Pulmonary artery endothelial cell (primary cell): ENCODE measurements at regions not wholly inside any gene's neighbourhood (a gene's known extent, or its start where the extent isn't known, plus 50 kb on each side); places are given as distances from the start of the nearest gene placed in this dataset.

Experiments
- DNase-seq: peaks from one replicate; pipeline ENCODE4 v3.0.0-alpha.2; 2011; ENCODE audit warnings: low read depth, low spot score

DNA sequence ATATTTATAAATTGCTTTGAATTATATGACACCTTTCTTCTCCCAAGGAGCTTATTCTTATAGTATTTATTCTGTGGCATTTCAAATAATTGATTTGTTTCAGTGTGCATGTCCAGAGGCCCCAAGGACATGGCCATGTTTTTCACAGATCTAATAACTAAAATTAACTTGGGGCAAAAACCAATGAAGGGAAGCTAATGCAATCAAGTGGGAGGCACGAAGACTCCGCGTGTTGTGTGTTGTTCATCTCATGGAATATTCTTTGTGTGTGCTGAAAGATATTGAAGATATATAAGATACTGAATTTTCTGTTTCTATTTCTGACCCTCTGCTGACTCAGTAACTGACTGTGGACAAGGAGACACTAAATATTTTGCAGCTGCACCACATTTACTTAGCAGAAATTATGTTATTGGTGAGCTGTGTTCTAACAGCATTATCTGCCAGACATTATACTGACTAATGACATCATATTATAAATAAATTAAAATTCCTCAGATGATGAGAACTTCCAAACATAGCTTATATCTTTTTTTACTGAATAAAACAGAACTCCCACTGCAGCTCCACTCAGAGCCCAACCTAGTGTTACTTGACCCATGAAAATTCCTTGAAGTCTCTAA lies 519.3 kb upstream of the CXADR start:
- DNase-seq, result no peak

DNA sequence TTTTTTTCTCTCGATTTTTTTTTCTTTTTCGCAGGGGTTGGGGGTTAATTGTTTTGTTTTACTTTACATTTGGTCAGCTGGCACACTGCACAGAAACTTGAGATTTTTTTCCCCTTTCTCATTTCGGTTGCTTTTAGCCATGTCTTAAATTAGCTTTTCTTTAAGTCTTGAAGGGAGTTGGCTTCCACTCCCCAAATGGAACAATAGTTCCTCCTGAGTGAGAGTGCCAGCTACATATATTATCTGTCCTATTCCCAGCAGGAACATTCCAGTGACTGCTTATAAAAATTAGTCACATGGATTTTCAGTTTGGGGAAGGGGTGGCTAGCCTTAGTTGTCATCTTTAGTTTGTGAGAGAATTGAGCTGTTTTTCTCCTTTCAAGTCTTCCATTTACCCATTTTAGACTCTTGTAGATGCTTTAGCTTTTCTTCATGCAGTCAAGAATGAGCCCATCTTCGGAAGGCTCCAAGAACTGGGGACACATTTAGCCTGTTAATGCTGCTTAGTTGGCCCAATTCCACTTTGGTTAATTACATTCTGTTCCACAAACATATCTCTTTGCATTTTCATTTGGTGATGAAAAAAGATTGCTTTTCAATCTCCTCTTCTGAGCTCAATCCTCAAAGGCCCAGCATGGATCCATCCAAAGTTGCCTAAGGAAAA lies 510.1 kb upstream of the CXADR start:
- no peak for DNase-seq

DNA sequence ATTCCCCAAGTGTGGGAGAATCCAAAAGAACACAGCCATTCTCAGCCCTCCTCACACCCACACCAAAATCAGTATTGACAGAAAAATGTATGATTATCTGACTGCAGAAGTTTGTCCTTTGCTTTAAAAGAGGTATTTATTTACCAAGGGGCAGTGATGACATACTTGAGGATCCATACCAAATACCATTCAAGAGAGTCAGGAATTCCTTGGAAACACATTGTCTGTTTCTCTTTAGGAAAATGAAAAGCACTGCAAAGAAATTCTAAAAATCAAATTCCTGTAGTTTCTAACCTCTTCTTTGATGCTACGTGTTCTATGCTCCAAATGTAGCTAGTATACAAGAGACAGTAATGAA lies 509.6 kb upstream of the CXADR start:
- DNase-seq, result no peak

DNA sequence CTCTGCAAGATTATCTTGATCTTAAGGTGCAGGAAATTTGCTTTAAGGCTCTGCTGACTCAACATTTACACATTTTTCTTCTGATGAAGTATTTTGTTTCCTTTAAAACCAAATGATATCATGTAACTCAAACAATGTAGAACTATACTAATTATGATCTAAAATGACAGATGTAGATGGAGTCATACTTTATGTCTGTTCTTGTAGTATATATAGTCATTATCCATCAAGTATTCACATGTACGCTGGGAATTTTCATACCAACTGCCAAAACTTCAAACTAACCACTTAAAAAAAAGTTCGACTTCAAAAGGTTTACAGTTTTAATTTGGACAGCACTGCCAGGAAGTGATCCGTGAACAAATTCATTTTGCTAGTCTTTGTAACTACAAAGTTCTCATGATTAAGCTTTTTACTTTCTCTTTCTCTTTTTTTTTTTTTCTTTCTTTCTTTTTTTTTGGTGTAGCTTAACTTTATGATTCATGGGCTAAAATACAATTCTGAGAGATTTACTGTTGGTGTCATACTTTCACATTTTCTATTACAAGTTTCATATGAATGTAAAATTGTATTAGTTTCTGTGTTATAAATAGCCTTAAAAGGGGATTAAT lies 509.0 kb upstream of the CXADR start:
- no peak for DNase-seq

DNA sequence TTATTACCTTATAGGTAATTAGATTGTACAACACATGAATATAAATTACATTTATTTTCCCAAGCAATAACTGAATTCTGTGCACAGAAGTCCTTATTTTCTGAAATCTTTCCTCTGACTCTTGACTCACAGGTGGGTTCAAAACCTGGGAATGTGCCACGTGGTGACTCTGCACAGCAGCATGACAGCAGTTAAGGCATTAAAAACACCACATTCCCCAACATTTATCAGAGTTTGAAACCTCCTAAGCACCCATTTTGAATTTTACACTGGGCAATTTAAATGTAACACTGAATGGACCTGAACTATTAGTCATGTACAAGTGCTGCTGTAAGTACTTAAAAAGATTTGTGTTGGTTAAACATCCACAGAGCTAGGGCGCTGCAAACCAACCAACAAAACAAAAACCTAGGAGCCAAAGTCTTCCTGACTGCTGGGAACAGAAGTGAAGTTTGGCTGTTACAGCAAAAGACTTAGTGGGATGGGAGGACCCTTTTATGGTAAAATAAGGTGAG lies 480.6 kb upstream of the CXADR start:
- DNase-seq, result no peak

DNA sequence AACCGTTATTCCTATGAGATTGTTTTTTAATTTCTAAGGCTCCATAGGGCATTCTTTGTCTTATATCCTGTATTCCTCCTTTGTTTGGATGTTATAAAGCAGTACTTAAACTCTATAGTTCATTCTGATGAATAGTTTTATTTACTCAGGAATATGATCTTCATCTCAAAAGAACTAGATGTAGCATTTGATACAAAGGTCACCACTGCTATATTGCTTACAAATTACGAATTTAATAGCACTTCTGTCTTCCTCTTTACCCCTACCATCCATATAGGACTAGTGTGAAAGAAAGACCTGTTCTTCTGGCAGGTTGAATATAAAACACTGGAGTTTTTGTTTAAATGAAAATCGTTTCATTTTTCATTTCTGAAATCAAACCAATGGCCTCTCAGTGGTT lies 468.1 kb upstream of the CXADR start:
- DNase-seq, result no peak

DNA sequence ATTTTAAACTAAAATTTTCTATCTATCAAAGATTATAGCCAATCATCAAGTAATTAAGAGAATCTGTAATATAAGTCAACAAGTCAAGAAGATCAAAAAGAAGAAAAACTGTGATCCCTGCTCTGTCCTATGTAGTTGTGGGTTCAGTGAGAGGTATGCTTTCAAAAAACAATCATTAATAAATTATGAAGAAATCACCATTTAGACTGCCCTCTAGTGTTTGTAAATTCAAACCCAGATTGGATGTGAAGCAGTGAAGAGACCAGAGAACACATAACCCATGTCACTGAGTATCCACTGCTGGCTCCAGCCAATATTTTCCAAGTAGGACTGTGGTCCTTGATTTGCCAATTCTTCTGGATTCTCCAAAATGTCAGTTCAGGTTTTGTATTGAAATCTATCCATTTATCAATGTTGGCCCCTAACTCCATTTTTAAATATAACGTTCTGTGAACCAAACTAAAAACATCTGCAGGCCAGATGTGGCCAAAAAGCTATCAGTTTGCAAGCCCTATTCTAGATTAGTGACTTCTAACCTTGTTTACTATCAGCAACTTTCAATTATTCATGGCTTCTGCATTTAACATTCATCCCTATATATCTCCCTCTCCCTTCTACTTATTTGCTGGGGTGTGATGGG lies 467.5 kb upstream of the CXADR start:
- DNase-seq, result no peak

DNA sequence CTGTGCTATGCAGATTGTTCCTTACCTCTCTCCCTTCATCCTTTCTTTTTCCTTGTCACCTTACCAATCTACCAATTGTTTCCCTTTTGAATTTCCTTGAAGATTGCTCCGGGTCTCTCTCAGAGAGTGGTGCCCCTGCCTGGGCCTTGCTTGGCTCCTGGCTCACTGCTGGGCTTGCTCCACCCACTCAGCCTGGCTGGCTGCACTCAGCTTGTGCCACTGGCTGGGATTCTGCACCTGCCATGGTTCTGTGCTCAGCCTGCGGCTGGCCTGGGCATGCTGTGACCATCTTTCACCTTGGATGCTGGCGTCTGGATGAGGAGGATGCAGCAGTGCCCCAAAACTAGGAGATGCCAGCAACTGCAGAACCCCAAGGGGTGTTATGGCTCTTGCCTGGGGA lies 463.9 kb upstream of the CXADR start:
- no peak for DNase-seq

DNA sequence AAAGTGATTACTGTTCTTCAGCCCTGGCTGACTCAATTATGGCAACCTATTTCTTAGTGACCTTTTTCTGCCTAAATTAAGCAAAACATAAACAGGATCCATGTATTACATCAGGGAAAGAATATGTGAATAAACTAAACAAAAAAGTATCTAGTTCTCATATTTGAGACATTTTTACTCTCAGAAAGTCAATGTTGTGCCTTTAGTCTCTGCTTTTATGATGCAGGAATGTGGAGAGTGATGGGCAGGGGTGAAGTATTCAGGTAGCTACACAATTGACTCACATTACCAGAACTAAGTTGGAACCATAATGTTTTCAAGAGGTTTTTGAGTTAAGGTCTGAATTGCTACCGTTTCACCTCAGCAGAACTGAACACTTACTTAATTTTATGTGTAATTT lies 462.7 kb upstream of the CXADR start:
- DNase-seq, result no peak

DNA sequence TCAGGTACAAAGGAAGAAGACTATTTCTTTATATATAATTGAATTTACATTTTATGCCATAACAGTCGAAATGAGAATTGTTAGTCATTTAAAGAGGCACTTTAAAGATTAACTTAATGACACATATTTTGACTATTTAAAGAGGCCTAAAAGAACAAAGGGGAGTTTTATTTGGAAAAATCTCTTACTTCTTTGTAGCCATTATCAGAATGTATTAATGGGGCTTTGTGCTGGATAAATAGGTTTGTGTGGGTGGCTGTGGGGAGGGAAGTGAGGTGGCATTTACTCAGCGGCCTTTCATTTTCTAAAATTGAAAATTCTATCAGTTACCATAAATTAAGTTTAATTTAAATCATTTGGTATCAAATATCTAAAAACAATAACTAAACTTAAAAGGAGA lies 462.2 kb upstream of the CXADR start:
- no peak for DNase-seq

DNA sequence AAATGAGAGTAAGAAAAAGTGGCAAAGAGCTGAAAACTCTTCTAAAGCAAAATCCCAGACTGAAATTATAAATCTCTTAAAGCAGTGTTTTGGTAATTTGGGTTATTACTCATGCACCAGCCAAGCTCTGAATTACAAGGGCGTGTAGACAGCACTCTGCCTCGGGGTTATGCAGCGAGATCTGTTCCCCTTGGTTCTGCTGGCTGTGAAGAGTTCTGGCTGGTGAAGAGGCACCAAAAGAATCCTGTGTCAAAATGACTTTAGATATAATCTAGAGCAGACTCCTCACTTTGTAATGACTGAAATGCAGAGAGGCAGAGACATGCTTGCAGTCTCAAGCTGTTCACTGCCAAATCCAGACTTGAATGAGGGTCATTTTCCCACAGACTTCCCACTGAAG lies 461.8 kb upstream of the CXADR start:
- no peak for DNase-seq

DNA sequence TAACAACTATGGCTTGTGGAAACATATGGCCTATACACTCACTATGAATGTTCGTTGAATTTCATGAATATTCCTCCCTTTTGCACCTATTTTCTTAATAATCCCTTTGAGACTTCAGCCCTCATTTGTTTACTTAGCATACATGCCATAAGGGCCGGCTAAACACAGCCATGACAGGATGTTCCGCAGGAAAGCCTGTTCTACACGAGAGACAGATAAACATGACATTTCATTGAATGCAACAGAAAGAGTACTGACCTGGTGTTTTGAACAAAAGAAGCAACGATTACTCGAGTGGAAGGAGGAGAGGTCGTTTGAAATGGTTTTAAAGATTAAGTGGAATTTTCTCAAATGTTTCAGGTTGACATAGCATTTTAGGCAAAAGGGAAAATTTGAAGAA lies 459.5 kb upstream of the CXADR start:
- no peak for DNase-seq

DNA sequence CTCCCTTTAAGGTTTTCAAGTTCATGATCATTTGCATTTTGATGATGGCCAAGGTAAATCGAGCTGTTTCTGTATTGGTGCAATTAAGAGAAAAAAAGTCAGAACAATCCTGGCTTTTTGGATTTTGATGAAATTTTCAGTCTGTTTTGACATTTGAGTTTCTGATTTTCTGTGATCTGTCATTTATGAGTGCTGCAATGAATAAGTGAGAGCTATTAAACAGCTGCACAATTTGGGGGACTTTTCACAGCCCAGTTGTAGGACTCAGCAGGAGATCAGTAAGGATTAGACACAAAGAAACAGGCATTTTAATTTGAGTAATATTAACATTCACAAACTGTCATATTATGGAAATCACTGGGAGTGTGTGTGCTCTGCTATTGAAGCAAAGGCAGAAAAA lies 452.9 kb upstream of the CXADR start:
- DNase-seq, result no peak

DNA sequence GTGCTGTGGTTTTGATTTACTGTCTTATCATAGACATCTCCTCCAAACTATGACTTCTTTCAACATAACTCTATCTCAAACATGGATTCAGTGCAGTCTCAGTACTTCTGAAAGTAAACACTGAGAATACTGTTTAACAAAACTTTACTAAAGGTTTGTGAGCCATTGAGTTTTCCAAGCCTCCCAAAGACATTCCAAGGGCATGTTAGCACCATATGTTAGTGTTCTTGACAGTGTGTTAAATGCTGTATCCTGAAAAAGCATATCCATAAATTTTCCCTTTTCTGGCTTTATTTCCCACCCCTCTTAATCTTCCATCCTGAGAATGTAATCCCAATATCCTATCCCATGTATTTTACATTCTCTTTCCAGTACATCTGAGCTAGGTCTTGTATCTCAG lies 446.8 kb upstream of the CXADR start:
- DNase-seq, result no peak

DNA sequence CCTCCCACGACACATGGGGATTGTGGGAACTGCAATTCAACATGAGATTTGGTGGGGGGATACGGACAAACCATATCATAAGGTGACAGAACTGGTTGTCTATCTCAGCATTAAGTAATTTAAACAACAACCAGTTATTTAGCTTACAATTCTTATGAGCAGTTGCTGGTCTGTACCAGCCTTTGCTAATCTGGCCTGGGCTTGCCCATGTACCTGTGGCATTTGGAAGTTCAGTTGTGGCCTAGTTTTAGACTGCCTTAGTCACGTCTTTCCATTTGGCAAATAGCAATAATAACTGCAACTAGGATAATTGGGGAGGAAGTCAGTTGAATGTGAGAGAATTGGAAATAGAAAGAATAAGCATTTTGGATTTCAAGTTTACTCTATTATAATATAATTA lies 441.8 kb upstream of the CXADR start:
- DNase-seq, result no peak

DNA sequence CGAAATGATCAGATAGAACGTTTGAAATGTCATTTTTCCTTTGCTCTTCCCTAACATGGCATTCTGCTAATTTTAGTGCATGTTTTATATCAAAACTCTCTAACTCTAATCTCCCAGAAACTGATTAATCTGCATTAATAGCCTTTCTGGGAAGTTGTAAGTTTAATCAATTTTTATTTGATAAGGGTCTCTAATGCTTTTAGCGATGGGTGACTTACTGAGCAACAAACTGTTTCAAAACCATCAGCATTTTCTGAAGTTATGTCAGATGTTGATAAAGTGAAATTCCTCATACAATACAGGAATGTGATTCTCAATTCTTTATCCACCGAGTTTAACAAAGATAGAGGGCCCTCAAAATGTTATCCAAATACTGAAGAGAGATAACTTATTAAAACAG lies 431.6 kb upstream of the CXADR start:
- DNase-seq, result no peak

DNA sequence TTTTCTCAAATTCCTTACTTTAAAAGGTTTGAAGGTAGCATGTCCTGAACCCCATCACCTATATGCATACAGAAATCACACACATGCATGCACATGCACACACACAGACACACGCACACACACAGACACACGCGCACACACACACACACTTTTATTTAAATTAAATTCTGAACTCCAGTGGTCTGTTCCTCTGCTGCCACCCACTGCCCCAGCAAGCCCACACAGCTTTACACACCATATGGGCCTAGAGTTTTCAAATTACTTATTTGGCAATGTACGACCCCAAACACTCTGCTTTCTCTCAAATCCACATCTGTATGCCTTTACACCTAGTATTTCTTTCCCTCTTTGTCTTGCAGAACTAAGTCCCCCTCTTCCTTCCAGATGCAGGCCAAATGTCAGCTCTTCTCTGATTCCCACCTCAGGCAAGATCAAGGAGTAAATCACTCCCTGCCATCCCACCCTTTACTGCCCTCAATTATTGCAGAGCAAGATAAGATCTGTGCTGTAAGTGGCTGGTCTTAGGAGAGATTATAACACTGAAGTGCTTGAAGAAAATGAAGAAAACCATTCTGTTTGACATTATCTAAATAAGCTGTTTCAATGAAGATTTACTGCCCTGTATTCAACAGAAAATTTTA lies 429.9 kb upstream of the CXADR start:
- DNase-seq, result no peak

DNA sequence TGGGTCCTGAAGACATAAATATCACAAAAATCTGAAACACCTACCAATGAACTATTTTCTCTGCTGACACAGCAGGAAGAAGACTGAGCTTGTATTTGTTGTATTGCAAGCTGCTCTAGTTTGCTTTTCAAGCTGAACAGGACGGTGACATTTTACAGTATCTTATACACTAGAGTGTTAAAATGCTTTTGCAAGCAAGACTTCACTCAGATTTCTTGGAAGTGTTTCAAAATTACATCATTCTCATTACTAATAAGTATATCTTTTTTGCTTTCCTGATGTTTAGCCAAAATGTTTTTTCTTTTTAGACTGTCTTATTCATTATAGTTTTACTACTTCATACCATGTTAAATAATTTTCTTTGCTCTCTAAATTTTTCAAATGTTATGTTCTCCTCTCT lies 427.1 kb upstream of the CXADR start:
- no peak for DNase-seq

DNA sequence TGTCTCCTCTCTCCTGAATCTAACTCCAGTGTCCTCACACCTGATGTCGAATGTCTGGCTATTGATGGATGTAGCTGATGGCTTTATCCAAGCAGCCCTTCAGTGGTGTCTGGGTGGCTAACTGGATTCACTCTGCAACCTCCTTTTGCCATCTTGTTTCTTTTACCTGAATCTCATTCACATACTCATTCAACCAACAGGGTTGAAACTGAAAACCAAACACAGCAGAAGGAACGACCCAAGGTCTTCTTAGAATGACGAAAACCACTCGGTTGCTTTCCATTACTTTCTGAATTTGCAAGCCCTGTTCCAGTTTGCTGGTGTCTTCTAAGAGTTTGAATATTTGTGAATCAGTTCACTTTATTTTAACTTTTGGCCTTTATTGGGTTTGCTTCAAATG lies 424.3 kb upstream of the CXADR start:
- no peak for DNase-seq

DNA sequence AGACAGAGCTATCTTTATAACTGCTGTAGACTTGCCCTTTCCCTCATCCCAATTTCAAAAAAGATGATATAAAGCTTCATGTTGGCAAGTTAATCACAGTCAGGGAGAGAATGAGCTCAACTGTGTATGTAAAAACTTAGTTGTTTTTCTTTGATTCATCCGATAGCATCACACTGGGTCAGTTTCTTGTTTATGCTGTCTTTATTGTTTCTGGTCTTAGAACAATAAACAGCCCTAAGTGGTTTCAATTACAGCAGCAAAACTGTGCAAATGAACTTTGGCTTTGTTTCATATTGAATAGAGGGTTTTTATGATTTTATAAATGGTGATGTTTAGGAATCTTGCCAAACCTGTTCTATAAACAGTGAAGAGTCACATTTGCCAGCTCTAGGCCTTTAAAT lies 423.8 kb upstream of the CXADR start:
- DNase-seq, result no peak

DNA sequence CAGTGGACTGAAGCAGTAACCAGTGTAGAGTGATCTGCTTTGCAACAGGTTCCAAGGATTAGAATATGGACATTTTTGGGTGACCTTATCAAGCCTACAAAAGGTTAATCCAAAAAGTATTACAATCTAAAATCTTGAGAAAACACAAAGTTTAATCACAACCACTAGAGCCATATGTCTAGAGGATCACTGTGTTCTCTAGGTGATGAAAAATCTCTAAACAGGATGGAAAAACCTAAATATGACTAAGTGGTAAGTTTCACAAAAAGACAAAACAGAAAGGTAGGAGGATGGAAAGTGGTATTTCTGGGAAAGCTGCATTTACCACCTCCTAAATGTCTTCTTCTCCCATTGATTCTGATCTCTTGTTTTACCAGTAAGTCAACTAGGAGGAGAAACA lies 411.1 kb upstream of the CXADR start:
- no peak for DNase-seq

DNA sequence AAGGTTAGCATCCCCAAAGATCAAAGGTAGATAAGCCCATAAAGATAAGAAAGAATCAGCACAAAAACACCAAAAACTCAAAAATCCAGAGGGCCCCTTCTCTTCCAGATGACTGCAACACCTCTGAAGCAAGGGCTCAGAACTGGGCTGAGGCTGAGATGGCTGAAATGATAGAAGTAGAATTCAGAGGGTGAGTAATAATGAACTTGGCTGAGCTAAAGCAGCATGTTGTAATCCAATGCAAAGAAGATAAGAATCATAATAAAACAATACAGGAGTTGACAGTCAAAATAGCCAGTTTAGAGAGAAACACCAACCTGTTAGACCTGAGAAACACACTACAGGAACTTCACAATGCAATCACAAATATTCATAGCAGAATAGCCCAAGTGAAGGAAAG lies 406.9 kb upstream of the CXADR start:
- DNase-seq, result no peak
